Cardiac septum (tissue), 1 donor: ENCODE measurements at regions not wholly inside any gene's neighbourhood (a gene's known extent, or its start where the extent isn't known, plus 50 kb on each side); places are given as distances from the start of the nearest gene placed in this dataset.
A peak's percentile ranks its signal among the peaks of the same experiment; 100 is the strongest.

Experiments
- DNase-seq: peaks from one replicate; pipeline ENCODE4 v3.0.0-alpha.2; 2020; ENCODE audit warnings: low spot score
- intact Hi-C: fragments of 100-400 bp; cut with DNase I; formaldehyde crosslinking; loops from one replicate; pipeline ENCODE4 v1.14.0; 2022
- donor health status: DM: no; HTN: no; CAD: no.

GRCh38 chr2:63658176-63658968 is 69.6 kb downstream of the MDH1 start:
- intact Hi-C loops, result no loop called here
- no peak for DNase-seq

GRCh38 chr2:63660060-63660459 is 71.3 kb downstream of the MDH1 start:
- intact Hi-C loops, result no loop called here
- no peak for DNase-seq

GRCh38 chr2:63661076-63661475 is 72.3 kb downstream of the MDH1 start:
- intact Hi-C loops, result no loop called here
- no peak for DNase-seq

GRCh38 chr2:63662028-63662804 is 73.5 kb downstream of the MDH1 start:
- DNase-seq, result no peak
- intact Hi-C loops, result no loop called here

GRCh38 chr2:63663013-63663864 is 74.5 kb downstream of the MDH1 start:
- DNase-seq, result no peak
- intact Hi-C loops, result no loop called here

- no peak for DNase-seq
- intact Hi-C loops, result no loop called here
These were observed 76.3 kb downstream of the MDH1 start for GRCh38 chr2:63665091-63665490.

- intact Hi-C loops, result no loop called here
These were observed 77.2 kb downstream of the MDH1 start for GRCh38 chr2:63665846-63666475.

GRCh38 chr2:63667132-63667700 is 78.5 kb downstream of the MDH1 start:
- no peak for DNase-seq
- intact Hi-C loops, result no loop called here

More at GRCh38 chr2:63665846-63666475, 77.2 kb downstream of the MDH1 start:
- no peak for DNase-seq

- intact Hi-C loops, result no loop called here
- no peak for DNase-seq
These were observed 79.2 kb downstream of the MDH1 start for GRCh38 chr2:63668000-63668399.

GRCh38 chr2:63668466-63668865 is 79.7 kb downstream of the MDH1 start:
- DNase-seq, result no peak
- intact Hi-C loops, result no loop called here

- intact Hi-C loops, result no loop called here
- no peak for DNase-seq
These were observed 80.8 kb downstream of the MDH1 start for GRCh38 chr2:63669596-63669995.

- intact Hi-C loops, result no loop called here
These were observed 85.2 kb downstream of the MDH1 start for GRCh38 chr2:63673865-63674533.

GRCh38 chr2:63675026-63675425 is 86.3 kb downstream of the MDH1 start:
- intact Hi-C loops, result no loop called here
- no peak for DNase-seq

More at GRCh38 chr2:63673865-63674533, 85.2 kb downstream of the MDH1 start:
- no peak for DNase-seq

- intact Hi-C loops, result no loop called here
- DNase-seq, result no peak
These were observed 87.4 kb downstream of the MDH1 start for GRCh38 chr2:63676135-63676534.

- intact Hi-C loops, result no loop called here
- DNase-seq, result no peak
These were observed 89.3 kb downstream of the MDH1 start for GRCh38 chr2:63678085-63678484.

- intact Hi-C loops, result no loop called here
- no peak for DNase-seq
These were observed 89.8 kb downstream of the MDH1 start for GRCh38 chr2:63678551-63678950.

GRCh38 chr2:63679252-63679855 is 90.6 kb downstream of the MDH1 start:
- no peak for DNase-seq
- intact Hi-C loops, result no loop called here

GRCh38 chr2:63680455-63680854 is 91.7 kb downstream of the MDH1 start:
- DNase-seq, result peak; percentile 78
- intact Hi-C loops, result no loop called here
